Activated T-cell treated with anti-CD3 and anti-CD28 coated beads, Interleukin-2, amount 50 U/mL, for 24 hours (primary cell): ENCODE measurements at regions not wholly inside any gene's neighbourhood (a gene's known extent, or its start where the extent isn't known, plus 50 kb on each side); places are given as distances from the start of the nearest gene placed in this dataset.

Source experiments
- DNase-seq: peaks from one replicate; pipeline ENCODE4 v3.0.0-alpha.2; 2020
- H3K27ac Mint-ChIP-seq: 2 replicates; pipeline ENCODE4 v1.8.0; 2020; ENCODE audit warnings: mild to moderate bottlenecking, mixed read lengths
- H3K27me3 Mint-ChIP-seq: 2 replicates; pipeline ENCODE4 v1.8.0; 2020; ENCODE audit warnings: mixed read lengths
- H3K36me3 Mint-ChIP-seq: 2 replicates; pipeline ENCODE4 v1.8.0; 2020; ENCODE audit warnings: low read depth, mixed read lengths
- H3K4me1 Mint-ChIP-seq: 2 replicates; pipeline ENCODE4 v1.8.0; 2020; ENCODE audit warnings: low read depth, mixed read lengths
- H3K4me3 Mint-ChIP-seq: 2 replicates; pipeline ENCODE4 v1.8.0; 2020; ENCODE audit warnings: mild to moderate bottlenecking, moderate library complexity, mixed read lengths
- H3K9me3 Mint-ChIP-seq: 2 replicates; pipeline ENCODE4 v1.8.0; 2020; ENCODE audit warnings: mixed read lengths

GRCh38 chr2:14180333-14180732 is 452.2 kb upstream of the LRATD1 start:
- Mint-ChIP-seq H3K27ac (no peak overlapping the region), H3K4me1 (no peaks in the 10 kb centered on the region), H3K4me3 (no peak overlapping the region), H3K27me3 (no peaks in the 10 kb centered on the region), H3K9me3 (peaks cover 2% of the 10 kb centered on the region), H3K36me3 (no peaks in the 10 kb centered on the region)
- no peak for DNase-seq

GRCh38 chr2:14182227-14182946 is 450.1 kb upstream of the LRATD1 start:
- Mint-ChIP-seq H3K36me3 (no peaks in the 10 kb centered on the region), H3K27me3 (no peaks in the 10 kb centered on the region), H3K4me1 (no peaks in the 10 kb centered on the region), H3K4me3 (no peak overlapping the region), H3K27ac (no peak overlapping the region), H3K9me3 (peaks cover 5% of the 10 kb centered on the region)
- DNase-seq = no peak

- no peaks in the 10 kb centered on the region for H3K27me3 Mint-ChIP-seq
- H3K9me3 Mint-ChIP-seq = peaks cover 3% of the 10 kb centered on the region
- no peak for DNase-seq
- H3K4me3 Mint-ChIP-seq = no peak overlapping the region
- no peaks in the 10 kb centered on the region for H3K4me1 Mint-ChIP-seq
- no peaks in the 10 kb centered on the region for H3K36me3 Mint-ChIP-seq
- H3K27ac Mint-ChIP-seq = no peak overlapping the region
Measured at GRCh38 chr2:14185906-14186305, 446.6 kb upstream of the LRATD1 start.

GRCh38 chr2:14188446-14188845 is 444.1 kb upstream of the LRATD1 start:
- no peak overlapping the region for H3K27ac Mint-ChIP-seq
- H3K9me3 Mint-ChIP-seq = peaks cover 3% of the 10 kb centered on the region
- no peak for DNase-seq
- H3K36me3 Mint-ChIP-seq = no peaks in the 10 kb centered on the region
- H3K27me3 Mint-ChIP-seq = no peaks in the 10 kb centered on the region
- no peaks in the 10 kb centered on the region for H3K4me1 Mint-ChIP-seq
- no peak overlapping the region for H3K4me3 Mint-ChIP-seq

- DNase-seq = no peak
- Mint-ChIP-seq H3K4me1 (no peaks in the 10 kb centered on the region), H3K27me3 (no peaks in the 10 kb centered on the region), H3K4me3 (no peak overlapping the region), H3K27ac (no peak overlapping the region), H3K36me3 (no peaks in the 10 kb centered on the region), H3K9me3 (peaks cover 4% of the 10 kb centered on the region)
Measured at GRCh38 chr2:14189929-14190328, 442.6 kb upstream of the LRATD1 start.

- Mint-ChIP-seq H3K9me3 (peaks cover 5% of the 10 kb centered on the region), H3K27ac (no peak overlapping the region), H3K4me1 (no peaks in the 10 kb centered on the region), H3K36me3 (no peaks in the 10 kb centered on the region), H3K27me3 (no peaks in the 10 kb centered on the region), H3K4me3 (no peak overlapping the region)
- no peak for DNase-seq
Measured at GRCh38 chr2:14194233-14194632, 438.3 kb upstream of the LRATD1 start.

- Mint-ChIP-seq H3K9me3 (peaks cover 5% of the 10 kb centered on the region), H3K4me1 (no peaks in the 10 kb centered on the region), H3K27me3 (no peaks in the 10 kb centered on the region), H3K4me3 (no peak overlapping the region), H3K27ac (no peak overlapping the region), H3K36me3 (no peaks in the 10 kb centered on the region)
- DNase-seq = no peak
Measured at GRCh38 chr2:14197293-14197692, 435.2 kb upstream of the LRATD1 start.

GRCh38 chr2:14199040-14199439 is 433.5 kb upstream of the LRATD1 start:
- H3K9me3 Mint-ChIP-seq = peaks cover 5% of the 10 kb centered on the region
- no peak overlapping the region for H3K4me3 Mint-ChIP-seq
- DNase-seq = no peak
- no peaks in the 10 kb centered on the region for H3K36me3 Mint-ChIP-seq
- H3K27me3 Mint-ChIP-seq = no peaks in the 10 kb centered on the region
- no peak overlapping the region for H3K27ac Mint-ChIP-seq
- H3K4me1 Mint-ChIP-seq = no peaks in the 10 kb centered on the region

- Mint-ChIP-seq H3K9me3 (no peaks in the 10 kb centered on the region), H3K4me1 (no peaks in the 10 kb centered on the region), H3K36me3 (no peaks in the 10 kb centered on the region), H3K27me3 (no peaks in the 10 kb centered on the region), H3K4me3 (no peak overlapping the region), H3K27ac (no peak overlapping the region)
- DNase-seq = no peak
Measured at GRCh38 chr2:14219306-14219705, 413.2 kb upstream of the LRATD1 start.

GRCh38 chr2:14220101-14220500 is 412.4 kb upstream of the LRATD1 start:
- no peaks in the 10 kb centered on the region for H3K4me1 Mint-ChIP-seq
- DNase-seq = no peak
- no peak overlapping the region for H3K27ac Mint-ChIP-seq
- H3K9me3 Mint-ChIP-seq = no peaks in the 10 kb centered on the region
- no peaks in the 10 kb centered on the region for H3K36me3 Mint-ChIP-seq
- no peak overlapping the region for H3K4me3 Mint-ChIP-seq
- H3K27me3 Mint-ChIP-seq = no peaks in the 10 kb centered on the region

GRCh38 chr2:14221466-14221865 is 411.1 kb upstream of the LRATD1 start:
- no peaks in the 10 kb centered on the region for H3K27me3 Mint-ChIP-seq
- DNase-seq = no peak
- H3K4me3 Mint-ChIP-seq = no peak overlapping the region
- H3K9me3 Mint-ChIP-seq = peaks cover 4% of the 10 kb centered on the region
- no peaks in the 10 kb centered on the region for H3K4me1 Mint-ChIP-seq
- H3K36me3 Mint-ChIP-seq = no peaks in the 10 kb centered on the region
- no peak overlapping the region for H3K27ac Mint-ChIP-seq

- no peaks in the 10 kb centered on the region for H3K27me3 Mint-ChIP-seq
Measured at GRCh38 chr2:14223576-14223975, 408.9 kb upstream of the LRATD1 start.

GRCh38 chr2:14231391-14231898 is 401.1 kb upstream of the LRATD1 start:
- no peaks in the 10 kb centered on the region for H3K4me1 Mint-ChIP-seq
- no peak overlapping the region for H3K27ac Mint-ChIP-seq
- H3K36me3 Mint-ChIP-seq = no peaks in the 10 kb centered on the region
- no peaks in the 10 kb centered on the region for H3K27me3 Mint-ChIP-seq
- H3K9me3 Mint-ChIP-seq = peaks cover 12% of the 10 kb centered on the region
- DNase-seq = no peak
- H3K4me3 Mint-ChIP-seq = no peak overlapping the region

More at GRCh38 chr2:14223576-14223975, 408.9 kb upstream of the LRATD1 start:
- Mint-ChIP-seq H3K36me3 (no peaks in the 10 kb centered on the region), H3K4me3 (no peak overlapping the region), H3K9me3 (peaks cover 8% of the 10 kb centered on the region), H3K4me1 (no peaks in the 10 kb centered on the region), H3K27ac (no peak overlapping the region)
- DNase-seq = no peak

- no peak for DNase-seq
- H3K9me3 Mint-ChIP-seq = peaks cover 10% of the 10 kb centered on the region
- no peak overlapping the region for H3K27ac Mint-ChIP-seq
- no peaks in the 10 kb centered on the region for H3K4me1 Mint-ChIP-seq
- H3K27me3 Mint-ChIP-seq = no peaks in the 10 kb centered on the region
- H3K36me3 Mint-ChIP-seq = no peaks in the 10 kb centered on the region
- no peak overlapping the region for H3K4me3 Mint-ChIP-seq
Measured at GRCh38 chr2:14232217-14232616, 400.3 kb upstream of the LRATD1 start.

- no peak overlapping the region for H3K27ac Mint-ChIP-seq
- no peak for DNase-seq
Measured at GRCh38 chr2:14234911-14235310, 397.6 kb upstream of the LRATD1 start.

GRCh38 chr2:14235667-14236066 is 396.9 kb upstream of the LRATD1 start:
- Mint-ChIP-seq H3K27me3 (no peaks in the 10 kb centered on the region), H3K4me3 (no peak overlapping the region), H3K4me1 (no peaks in the 10 kb centered on the region), H3K9me3 (peaks cover 6% of the 10 kb centered on the region), H3K27ac (no peak overlapping the region), H3K36me3 (no peaks in the 10 kb centered on the region)
- no peak for DNase-seq

More at GRCh38 chr2:14234911-14235310, 397.6 kb upstream of the LRATD1 start:
- no peaks in the 10 kb centered on the region for H3K27me3 Mint-ChIP-seq
- H3K4me1 Mint-ChIP-seq = no peaks in the 10 kb centered on the region
- no peaks in the 10 kb centered on the region for H3K36me3 Mint-ChIP-seq
- no peak overlapping the region for H3K4me3 Mint-ChIP-seq
- H3K9me3 Mint-ChIP-seq = peaks cover 9% of the 10 kb centered on the region
